ENCODE measurements at regions not wholly inside any gene's neighbourhood (a gene's known extent, or its start where the extent isn't known, plus 50 kb on each side); places are given as distances from the start of the nearest gene placed in this dataset.

- peak; percentile 47 for TF ChIP-seq CTCF (IDR thresholded peaks at IDR 0.05; ENCODE audit: low read depth, low read length)
- no peak for TF ChIP-seq MAX (IDR thresholded peaks at IDR 0.05; ENCODE audit: low read depth, low read length)
- peak; percentile 68 for DNase-seq (ENCODE audit: low read depth)
- H3K4me3 ChIP-seq (ENCODE audit: low read depth, low read length), result no peak overlapping the region
Measured at GRCh38 chr5:165209101-165209727, 1703.8 kb downstream of the MAT2B start.

- no peak overlapping the region for H3K4me3 ChIP-seq (ENCODE audit: low read depth, low read length)
- no peak for DNase-seq (ENCODE audit: low read depth)
- TF ChIP-seq CTCF (IDR thresholded peaks at IDR 0.05; ENCODE audit: low read depth, low read length) (no peak), POLR2A (IDR thresholded peaks at IDR 0.05; ENCODE audit: extremely low read depth, insufficient read length) (no peak), MYC (IDR thresholded peaks at IDR 0.05; ENCODE audit: low read depth, low read length) (no peak)
Measured at GRCh38 chr5:165224366-165225045, 1719.1 kb downstream of the MAT2B start.

- no peak overlapping the region for H3K4me3 ChIP-seq (ENCODE audit: low read depth, low read length)
- no peak for DNase-seq (ENCODE audit: low read depth)
- TF ChIP-seq MAX (IDR thresholded peaks at IDR 0.05; ENCODE audit: low read depth, low read length), result no peak
Measured at GRCh38 chr5:165227515-165227914, 1722.1 kb downstream of the MAT2B start.

GRCh38 chr5:165228184-165228583 is 1722.8 kb downstream of the MAT2B start:
- H3K4me3 ChIP-seq (ENCODE audit: low read depth, low read length), result no peak overlapping the region
- TF ChIP-seq POLR2A (IDR thresholded peaks at IDR 0.05; ENCODE audit: extremely low read depth, insufficient read length) (no peak), MYC (IDR thresholded peaks at IDR 0.05; ENCODE audit: low read depth, low read length) (no peak), CTCF (IDR thresholded peaks at IDR 0.05; ENCODE audit: low read depth, low read length) (no peak)
- no peak for DNase-seq (ENCODE audit: low read depth)

GRCh38 chr5:165231821-165232508 is 1726.5 kb downstream of the MAT2B start:
- no peak overlapping the region for H3K4me3 ChIP-seq (ENCODE audit: low read depth, low read length)
- DNase-seq (ENCODE audit: low read depth), result no peak
- no peak for TF ChIP-seq CTCF (IDR thresholded peaks at IDR 0.05; ENCODE audit: low read depth, low read length)
- no peak for TF ChIP-seq MYC (IDR thresholded peaks at IDR 0.05; ENCODE audit: low read depth, low read length)
- no peak for TF ChIP-seq POLR2A (IDR thresholded peaks at IDR 0.05; ENCODE audit: extremely low read depth, insufficient read length)
- no peak for TF ChIP-seq MAX (IDR thresholded peaks at IDR 0.05; ENCODE audit: low read depth, low read length)

- no peak overlapping the region for H3K4me3 ChIP-seq (ENCODE audit: low read depth, low read length)
- DNase-seq (ENCODE audit: low read depth), result no peak
Measured at GRCh38 chr5:165232509-165233028, 1727.2 kb downstream of the MAT2B start.

More at GRCh38 chr5:165232509-165233028, 1727.2 kb downstream of the MAT2B start:
- no peak for TF ChIP-seq POLR2A (IDR thresholded peaks at IDR 0.05; ENCODE audit: extremely low read depth, insufficient read length)
- no peak for TF ChIP-seq MYC (IDR thresholded peaks at IDR 0.05; ENCODE audit: low read depth, low read length)
- TF ChIP-seq MAX (IDR thresholded peaks at IDR 0.05; ENCODE audit: low read depth, low read length), result no peak
- TF ChIP-seq CTCF (IDR thresholded peaks at IDR 0.05; ENCODE audit: low read depth, low read length), result no peak

All from NB4 (cell line).